ENCODE measurements at regions not wholly inside any gene's neighbourhood (a gene's known extent, or its start where the extent isn't known, plus 50 kb on each side); places are given as distances from the start of the nearest gene placed in this dataset.
"Not testable (repeated sequence)": the region's sequence is repeated elsewhere in the genome, so short reads cannot be mapped to it uniquely, and the experiment has no call there.

GRCh38 chr11:56876621-56877275 lies 112.0 kb upstream of the OR5AK2 start:
- no peak for DNase-seq
- no peak for ATAC-seq

GRCh38 chr11:56855217-56855616 lies 106.7 kb upstream of the OR9G4 start:
- no peak for DNase-seq
- ATAC-seq = no peak

- DNase-seq = no peak
- no peak for ATAC-seq
Measured at GRCh38 chr11:56852131-56852530, 103.6 kb upstream of the OR9G4 start.

- no peak for ATAC-seq
- DNase-seq = no peak
Measured at GRCh38 chr11:56849852-56850251, 101.4 kb upstream of the OR9G4 start.

- no peak for DNase-seq
Measured at GRCh38 chr11:56849250-56849649, 100.8 kb upstream of the OR9G4 start.

GRCh38 chr11:56848141-56848809 lies 99.8 kb upstream of the OR9G4 start:
- no peak for ATAC-seq
- no peak for DNase-seq

More at GRCh38 chr11:56849250-56849649, 100.8 kb upstream of the OR9G4 start:
- no peak for ATAC-seq

- DNase-seq (no peak), ATAC-seq (no peak)
Measured at GRCh38 chr11:56846631-56847576, 98.4 kb upstream of the OR9G4 start.

- DNase-seq = no peak
- ATAC-seq = no peak
Measured at GRCh38 chr11:56845121-56845732, 96.7 kb upstream of the OR9G4 start.

GRCh38 chr11:56843816-56844215 lies 95.3 kb upstream of the OR9G4 start:
- no peak for ATAC-seq

GRCh38 chr11:56842814-56843794 lies 94.6 kb upstream of the OR9G4 start:
- ATAC-seq = no peak
- no peak for DNase-seq

More at GRCh38 chr11:56843816-56844215, 95.3 kb upstream of the OR9G4 start:
- DNase-seq = no peak

GRCh38 chr11:56841210-56841810 lies 92.8 kb upstream of the OR9G4 start:
- DNase-seq (peak; percentile 27), ATAC-seq (no peak)

- ATAC-seq, DNase-seq: not testable (repeated sequence)
Measured at GRCh38 chr11:56827357-56827756, 78.9 kb upstream of the OR9G4 start.

GRCh38 chr11:56819916-56820315 lies 71.4 kb upstream of the OR9G4 start:
- no peak for DNase-seq
- no peak for ATAC-seq

GRCh38 chr11:56817661-56818060 lies 69.2 kb upstream of the OR9G4 start:
- ATAC-seq (no peak), DNase-seq (no peak)

- DNase-seq (no peak), ATAC-seq (no peak)
Measured at GRCh38 chr11:56816259-56816658, 67.8 kb upstream of the OR9G4 start.

- no peak for DNase-seq
- ATAC-seq = no peak
Measured at GRCh38 chr11:56808326-56808725, 59.8 kb upstream of the OR9G4 start.

GRCh38 chr11:56799691-56800210 lies 51.3 kb upstream of the OR9G4 start:
- DNase-seq = no peak
- no peak for ATAC-seq

All from stimulated activated naive CD8-positive, alpha-beta T cell treated with anti-CD3 and anti-CD28 coated beads, Interleukin-15, Interleukin-2, amounts not matched to agents 100 U/mL and 50 U/mL, for 24 hours (primary cell).